Calu3 (cell line): ENCODE measurements at regions not wholly inside any gene's neighbourhood (a gene's known extent, or its start where the extent isn't known, plus 50 kb on each side); places are given as distances from the start of the nearest gene placed in this dataset.

ENCODE experiments used
- BruUV-seq: library from RNA; stranded (reverse); fragments of 400-500 nt; replicated peaks from 2 replicates; lab custom pipeline; 2021; lab: Mats Ljungman, UMichigan
- CTCF ChIA-PET: fragments of 300-600 bp; sonication (Branson Sonifier 250); formaldehyde crosslinking; loops from one replicate; lab custom pipeline; 2022; ENCODE audit warnings: antibody characterized with exemption; lab: Charles Lee
- DNase-seq: peaks from one replicate; pipeline ENCODE4 v3.0.0; 2022
- H3K27ac Mint-ChIP-seq: one replicate; pipeline ENCODE4 v1.8.0; 2022; ENCODE audit warnings: mixed read lengths; ENCODE audit not compliant: unreplicated experiment
- H3K27me3 Mint-ChIP-seq: one replicate; pipeline ENCODE4 v1.8.0; 2022; ENCODE audit warnings: mixed read lengths; ENCODE audit not compliant: unreplicated experiment
- H3K36me3 Mint-ChIP-seq: one replicate; pipeline ENCODE4 v1.8.0; 2022; ENCODE audit warnings: mild to moderate bottlenecking, moderate library complexity, mixed read lengths; ENCODE audit not compliant: insufficient read depth, unreplicated experiment
- H3K4me1 Mint-ChIP-seq: one replicate; pipeline ENCODE4 v1.8.0; 2022; ENCODE audit warnings: mild to moderate bottlenecking, low read depth, mixed read lengths; ENCODE audit not compliant: unreplicated experiment
- H3K4me3 Mint-ChIP-seq: one replicate; pipeline ENCODE4 v1.8.0; 2022; ENCODE audit warnings: mild to moderate bottlenecking, low read depth, moderate library complexity, mixed read lengths; ENCODE audit not compliant: unreplicated experiment
- H3K9me3 Mint-ChIP-seq: one replicate; pipeline ENCODE4 v1.8.0; 2022; ENCODE audit warnings: low read depth, mixed read lengths; ENCODE audit not compliant: unreplicated experiment
- intact Hi-C: fragments of 100-400 bp; cut with micrococcal nuclease; formaldehyde crosslinking; loops from one replicate; pipeline ENCODE4 v1.10.0; 2022; ENCODE audit not compliant: unreplicated experiment
- TF ChIP-seq, protein P1 (sequence below): fragments of 200-600 bp; IDR thresholded peaks from one replicate; pipeline ENCODE4 v1.8.0; 2022; ENCODE audit warnings: antibody characterized with exemption; ENCODE audit not compliant: unreplicated experiment

DNA sequence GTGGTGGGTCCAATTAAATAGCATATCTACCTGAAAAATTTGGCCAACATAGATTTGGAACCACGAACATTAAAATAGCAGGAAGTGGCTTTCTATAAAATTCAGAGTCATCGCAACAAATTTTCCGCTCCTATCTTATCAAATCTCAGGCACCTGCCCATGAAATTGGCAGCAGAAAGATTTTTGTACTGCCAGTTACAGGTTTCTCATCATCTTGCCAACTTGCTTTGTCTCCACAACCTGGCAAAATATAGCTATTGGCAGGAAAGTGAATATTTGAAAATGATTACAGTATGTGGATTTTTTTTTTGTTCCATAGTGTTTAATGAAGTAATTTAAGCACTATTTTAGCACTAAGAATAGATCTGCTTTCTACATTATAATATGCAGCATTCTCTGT, 161.6 kb upstream of the LRRC3B start:
- Mint-ChIP-seq H3K27me3 (no peaks in the 10 kb centered on the region), H3K27ac (no peak overlapping the region), H3K36me3 (no peaks in the 10 kb centered on the region), H3K4me1 (no peaks in the 10 kb centered on the region), H3K4me3 (no peak overlapping the region), H3K9me3 (peaks cover 4% of the 10 kb centered on the region)
- CTCF ChIA-PET: no interaction called here
- no TSS peak for BruUV-seq
- TF ChIP-seq, protein P1, sequence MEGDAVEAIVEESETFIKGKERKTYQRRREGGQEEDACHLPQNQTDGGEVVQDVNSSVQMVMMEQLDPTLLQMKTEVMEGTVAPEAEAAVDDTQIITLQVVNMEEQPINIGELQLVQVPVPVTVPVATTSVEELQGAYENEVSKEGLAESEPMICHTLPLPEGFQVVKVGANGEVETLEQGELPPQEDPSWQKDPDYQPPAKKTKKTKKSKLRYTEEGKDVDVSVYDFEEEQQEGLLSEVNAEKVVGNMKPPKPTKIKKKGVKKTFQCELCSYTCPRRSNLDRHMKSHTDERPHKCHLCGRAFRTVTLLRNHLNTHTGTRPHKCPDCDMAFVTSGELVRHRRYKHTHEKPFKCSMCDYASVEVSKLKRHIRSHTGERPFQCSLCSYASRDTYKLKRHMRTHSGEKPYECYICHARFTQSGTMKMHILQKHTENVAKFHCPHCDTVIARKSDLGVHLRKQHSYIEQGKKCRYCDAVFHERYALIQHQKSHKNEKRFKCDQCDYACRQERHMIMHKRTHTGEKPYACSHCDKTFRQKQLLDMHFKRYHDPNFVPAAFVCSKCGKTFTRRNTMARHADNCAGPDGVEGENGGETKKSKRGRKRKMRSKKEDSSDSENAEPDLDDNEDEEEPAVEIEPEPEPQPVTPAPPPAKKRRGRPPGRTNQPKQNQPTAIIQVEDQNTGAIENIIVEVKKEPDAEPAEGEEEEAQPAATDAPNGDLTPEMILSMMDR: no peak
- intact Hi-C loops: no loop called here
- DNase-seq: no peak

DNA sequence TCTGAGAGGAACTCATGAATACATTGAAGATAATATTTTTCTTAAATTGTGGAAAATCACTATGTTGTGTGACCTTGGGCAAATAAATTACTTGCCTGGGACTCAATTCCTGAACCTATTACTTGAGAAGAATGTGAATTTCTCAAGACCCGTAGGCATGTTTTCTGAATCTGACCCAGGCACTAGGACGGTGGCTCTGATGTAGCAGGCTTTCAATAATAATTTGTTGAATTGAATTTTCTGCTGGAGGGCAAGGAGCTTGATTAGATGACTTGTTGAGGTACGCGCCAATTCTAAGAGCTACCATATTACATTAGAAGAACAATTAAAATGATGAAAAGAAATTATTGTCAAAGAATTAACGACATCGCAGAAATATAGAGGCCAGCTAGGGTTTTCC, 150.2 kb upstream of the LRRC3B start:
- no peaks in the 10 kb centered on the region for H3K4me1 Mint-ChIP-seq
- DNase-seq: no peak
- H3K27ac Mint-ChIP-seq: no peak overlapping the region
- intact Hi-C loops: no loop called here
- H3K9me3 Mint-ChIP-seq: no peaks in the 10 kb centered on the region
- no peak overlapping the region for H3K4me3 Mint-ChIP-seq
- CTCF ChIA-PET: no interaction called here
- H3K27me3 Mint-ChIP-seq: no peaks in the 10 kb centered on the region
- TF ChIP-seq, protein P1: no peak
- H3K36me3 Mint-ChIP-seq: no peaks in the 10 kb centered on the region
- no TSS peak for BruUV-seq

DNA sequence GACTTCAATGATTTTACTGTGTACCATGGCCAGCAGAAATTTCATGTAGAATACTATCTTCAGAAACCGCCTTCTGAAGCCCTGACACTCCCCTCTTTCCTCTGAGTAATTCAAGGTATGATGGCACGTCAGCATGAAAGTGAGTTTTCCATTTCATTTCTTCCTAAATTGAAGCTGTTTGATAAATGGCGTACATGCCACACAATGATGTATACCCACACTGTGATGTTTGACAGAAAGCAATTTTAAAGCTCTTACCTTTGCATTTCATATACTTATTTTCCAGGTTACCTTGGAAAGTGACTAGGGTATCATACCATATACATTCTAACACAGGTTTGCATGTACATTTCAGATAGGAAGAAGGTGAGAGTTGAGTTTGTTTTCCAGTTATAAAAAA, 147.9 kb upstream of the LRRC3B start:
- H3K27ac Mint-ChIP-seq: no peak overlapping the region
- no peak for DNase-seq
- intact Hi-C loops: no loop called here
- H3K36me3 Mint-ChIP-seq: no peaks in the 10 kb centered on the region
- CTCF ChIA-PET: no interaction called here
- TF ChIP-seq, protein P1: no peak
- H3K9me3 Mint-ChIP-seq: no peaks in the 10 kb centered on the region
- BruUV-seq: no TSS peak
- no peaks in the 10 kb centered on the region for H3K4me1 Mint-ChIP-seq
- H3K4me3 Mint-ChIP-seq: no peak overlapping the region
- H3K27me3 Mint-ChIP-seq: no peaks in the 10 kb centered on the region

DNA sequence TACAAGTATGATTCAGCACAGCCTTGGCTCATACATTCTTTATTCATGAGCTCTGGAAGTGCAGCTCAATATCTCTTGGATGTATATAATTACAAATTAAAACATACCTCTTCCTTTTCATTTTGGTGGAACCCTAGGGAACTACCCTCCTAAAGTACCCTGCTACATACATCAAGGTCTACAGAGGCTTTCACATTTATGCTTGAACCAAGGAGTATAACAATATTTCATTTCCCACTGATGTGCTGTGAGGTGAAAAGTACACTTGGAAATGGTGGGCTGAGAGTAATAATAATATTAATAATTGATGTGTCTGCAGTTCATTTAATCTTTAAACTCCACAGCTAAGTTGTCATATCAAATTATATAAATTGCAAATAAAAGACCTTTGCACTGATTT, 142.2 kb upstream of the LRRC3B start:
- Mint-ChIP-seq H3K4me3 (no peak overlapping the region), H3K27ac (no peak overlapping the region), H3K27me3 (no peaks in the 10 kb centered on the region), H3K4me1 (no peaks in the 10 kb centered on the region), H3K9me3 (no peaks in the 10 kb centered on the region), H3K36me3 (no peaks in the 10 kb centered on the region)
- CTCF ChIA-PET: no interaction called here
- no TSS peak for BruUV-seq
- no peak for DNase-seq
- intact Hi-C loops: no loop called here
- TF ChIP-seq, protein P1: no peak

DNA sequence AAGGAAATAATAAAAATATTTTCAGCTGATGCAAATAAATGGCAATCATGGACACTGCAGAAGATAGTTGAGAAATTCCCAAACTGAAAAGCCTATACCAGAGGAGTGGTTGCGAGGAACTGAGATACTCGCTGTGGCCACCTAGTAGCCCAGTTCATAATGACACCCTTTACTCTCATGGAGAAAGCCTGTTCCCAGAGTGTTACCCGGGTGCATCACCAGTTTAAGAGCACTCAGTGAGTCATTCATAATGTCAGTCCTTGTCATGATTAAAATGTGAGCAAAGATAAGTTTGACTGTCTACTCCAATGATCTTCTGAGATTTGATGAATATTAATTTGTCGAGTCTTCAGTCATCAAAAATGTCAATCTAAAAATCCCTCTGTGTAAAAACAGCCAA, 138.4 kb upstream of the LRRC3B start:
- H3K27me3 Mint-ChIP-seq: no peaks in the 10 kb centered on the region
- H3K27ac Mint-ChIP-seq: no peak overlapping the region
- CTCF ChIA-PET: no interaction called here
- intact Hi-C loops: no loop called here
- no peak overlapping the region for H3K4me3 Mint-ChIP-seq
- TF ChIP-seq, protein P1: no peak
- peak; percentile 12 for DNase-seq
- H3K9me3 Mint-ChIP-seq: peaks cover 7% of the 10 kb centered on the region
- no peaks in the 10 kb centered on the region for H3K4me1 Mint-ChIP-seq
- no TSS peak for BruUV-seq
- no peaks in the 10 kb centered on the region for H3K36me3 Mint-ChIP-seq
